AG08395 (cell line): ENCODE measurements at regions not wholly inside any gene's neighbourhood (a gene's known extent, or its start where the extent isn't known, plus 50 kb on each side); places are given as distances from the start of the nearest gene placed in this dataset.

Source experiments
- DNase-seq: peaks from one replicate; pipeline ENCODE4 v3.0.0; 2012; ENCODE audit warnings: mixed read lengths, low spot score

DNA sequence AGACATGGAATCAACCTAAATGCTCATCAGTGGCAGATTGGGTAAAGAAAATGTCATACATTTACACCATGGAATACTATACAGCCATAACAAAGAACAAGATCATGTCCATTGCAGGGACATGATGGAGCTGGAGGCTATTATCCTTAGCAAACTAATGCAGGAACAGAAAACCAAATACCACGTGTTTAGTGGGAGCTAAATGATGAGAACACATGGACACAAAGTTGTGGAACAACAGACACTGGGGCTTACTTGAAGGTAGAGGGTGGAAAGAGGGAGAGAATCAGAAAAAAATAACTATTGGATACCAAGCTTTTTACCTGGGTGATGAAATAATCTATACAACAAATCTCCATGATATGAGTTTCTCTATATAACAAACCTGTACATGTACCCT, 701.3 kb downstream of the TBC1D32 start:
- no peak for DNase-seq

- no peak for DNase-seq
Measured at GRCh38 chr6:120627612-120628011, 706.7 kb downstream of the TBC1D32 start.

DNA sequence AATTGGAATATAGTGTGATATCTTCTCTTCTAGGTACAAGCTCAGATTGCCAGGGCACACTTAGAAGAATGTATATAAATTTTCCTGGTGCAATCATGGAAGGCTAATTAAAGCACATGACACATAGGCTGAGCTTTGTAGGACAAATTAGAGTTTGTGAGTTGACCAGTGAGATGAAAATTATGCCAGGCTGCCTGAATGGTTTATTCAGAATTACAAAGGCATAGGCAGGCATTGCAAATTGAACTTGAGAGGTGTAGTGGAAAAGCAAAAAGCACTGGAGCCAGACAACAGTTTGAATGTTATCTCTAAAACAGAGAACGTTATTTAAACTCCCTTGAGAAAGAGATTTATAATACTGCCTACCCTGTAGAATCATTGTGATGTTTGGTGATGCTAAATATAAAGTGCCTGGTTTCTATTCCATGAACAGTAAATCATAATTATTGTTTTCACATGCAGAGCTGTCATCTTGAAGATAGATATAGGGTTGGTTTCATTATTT, 712.1 kb downstream of the TBC1D32 start:
- no peak for DNase-seq

DNA sequence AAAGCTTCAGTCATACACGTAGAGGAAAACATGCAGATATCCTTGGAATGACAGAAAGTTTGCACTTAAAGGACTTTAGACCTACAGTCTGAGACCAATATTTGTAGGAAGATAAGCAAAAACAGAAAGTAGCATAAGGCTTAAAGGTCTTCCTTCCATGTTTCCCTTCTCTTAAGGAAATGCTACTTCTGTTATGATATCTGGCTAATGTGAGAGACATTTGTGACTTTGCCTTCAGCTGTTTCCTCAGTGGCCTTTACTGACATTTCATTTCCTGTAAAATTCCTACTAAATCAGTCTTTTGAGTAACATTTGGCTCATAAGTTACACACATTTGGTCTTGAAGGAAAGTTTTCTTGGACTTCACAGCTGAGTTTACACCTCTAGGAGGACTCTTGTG, 713.4 kb downstream of the TBC1D32 start:
- DNase-seq, result no peak

DNA sequence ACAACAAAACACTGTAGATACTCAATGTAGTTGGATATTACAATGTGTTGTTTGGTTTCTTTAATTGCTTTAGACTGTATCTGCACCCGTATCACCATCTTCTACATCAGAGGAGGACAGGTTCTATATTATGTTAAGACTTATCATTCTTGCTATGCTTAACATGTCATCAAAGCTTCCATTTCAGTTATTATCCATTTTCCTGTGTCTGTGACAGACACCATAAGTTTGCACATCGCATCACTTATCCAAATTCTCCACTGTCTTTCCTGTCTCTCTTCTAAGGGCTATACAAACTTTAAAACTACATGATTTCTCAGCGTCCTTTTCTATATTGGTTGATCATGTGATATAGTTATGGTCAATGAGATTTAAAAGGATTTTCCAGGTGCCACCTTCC, 719.0 kb downstream of the TBC1D32 start:
- DNase-seq, result no peak

GRCh38 chr6:120614723-120615122, 719.6 kb downstream of the TBC1D32 start:
- DNase-seq, result no peak

- DNase-seq, result peak; percentile 18
Measured at GRCh38 chr6:120608826-120609225, 725.5 kb downstream of the TBC1D32 start.

- no peak for DNase-seq
Measured at GRCh38 chr6:120606743-120607142, 727.5 kb downstream of the TBC1D32 start.

GRCh38 chr6:120604510-120604909, 729.8 kb downstream of the TBC1D32 start:
- no peak for DNase-seq

GRCh38 chr6:120590611-120591010, 743.7 kb downstream of the TBC1D32 start:
- DNase-seq, result no peak

DNA sequence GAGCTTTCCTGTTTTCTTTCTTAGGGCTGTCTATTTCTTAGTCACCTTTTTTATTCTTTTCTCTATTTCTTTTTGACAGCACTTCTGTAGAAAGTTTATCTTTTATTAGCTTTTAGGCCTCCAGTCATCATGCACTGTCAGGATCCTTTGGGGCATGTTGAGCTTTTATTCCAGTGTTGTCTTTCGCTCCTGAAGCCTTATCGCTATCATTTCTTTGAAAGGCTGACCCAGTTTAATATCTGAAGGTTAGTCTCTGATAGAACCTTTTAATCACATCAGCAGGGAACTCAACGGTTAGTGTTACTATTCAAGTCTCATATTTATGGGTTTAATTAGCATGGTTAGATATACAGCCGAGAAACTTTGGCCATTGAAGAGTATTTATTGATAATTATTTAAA, 745.9 kb downstream of the TBC1D32 start:
- no peak for DNase-seq

DNA sequence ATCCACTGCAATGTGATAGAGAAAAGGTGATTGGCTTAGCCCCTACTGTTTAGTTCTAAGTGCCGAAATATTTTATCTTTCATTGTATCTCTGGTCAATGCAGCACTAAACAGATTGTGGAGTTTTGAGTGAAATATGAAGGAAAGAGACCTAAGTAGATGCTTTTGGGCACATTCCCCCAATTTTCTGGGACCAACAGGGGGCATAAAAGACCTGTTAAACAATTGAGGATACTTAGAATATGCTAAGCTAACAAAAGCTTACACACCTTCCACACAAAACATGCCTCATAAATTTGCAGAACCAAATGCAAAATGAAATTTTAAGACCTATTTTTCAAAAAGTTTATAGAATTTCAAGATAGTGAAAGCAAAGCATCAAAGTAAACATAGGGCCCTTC, 746.9 kb downstream of the TBC1D32 start:
- no peak for DNase-seq

DNA sequence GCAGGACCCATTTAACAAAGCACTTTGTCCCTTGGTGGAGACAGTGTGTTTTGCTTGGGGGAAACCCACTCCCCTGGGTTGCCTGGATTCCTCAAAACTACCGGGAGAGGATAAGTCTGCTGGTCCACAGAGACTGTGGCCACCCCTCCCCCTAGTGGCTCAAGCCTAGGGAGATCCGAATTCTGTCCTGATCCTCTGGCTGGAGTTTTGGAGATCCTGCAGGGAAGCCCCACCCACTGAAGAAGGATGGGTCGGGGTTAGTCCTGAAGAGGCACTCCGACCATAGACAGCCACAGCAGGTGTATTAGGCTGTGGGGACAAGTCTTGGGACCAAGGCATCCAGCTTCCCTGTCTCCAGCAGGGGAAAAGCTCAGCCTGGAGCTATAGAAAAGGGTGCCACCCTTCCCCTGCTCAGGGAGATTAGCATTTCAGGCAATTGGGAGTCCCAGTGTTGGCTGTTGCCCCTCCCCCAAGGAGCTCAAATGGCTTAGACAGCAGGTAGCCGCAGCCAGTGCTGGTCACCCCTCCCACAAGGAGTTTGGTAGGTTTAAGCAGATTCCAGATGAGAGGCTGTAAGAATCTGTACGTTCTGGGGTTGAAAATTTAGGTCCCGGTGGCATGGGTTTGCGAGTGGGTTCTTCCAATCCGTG, 750.0 kb downstream of the TBC1D32 start:
- no peak for DNase-seq

DNA sequence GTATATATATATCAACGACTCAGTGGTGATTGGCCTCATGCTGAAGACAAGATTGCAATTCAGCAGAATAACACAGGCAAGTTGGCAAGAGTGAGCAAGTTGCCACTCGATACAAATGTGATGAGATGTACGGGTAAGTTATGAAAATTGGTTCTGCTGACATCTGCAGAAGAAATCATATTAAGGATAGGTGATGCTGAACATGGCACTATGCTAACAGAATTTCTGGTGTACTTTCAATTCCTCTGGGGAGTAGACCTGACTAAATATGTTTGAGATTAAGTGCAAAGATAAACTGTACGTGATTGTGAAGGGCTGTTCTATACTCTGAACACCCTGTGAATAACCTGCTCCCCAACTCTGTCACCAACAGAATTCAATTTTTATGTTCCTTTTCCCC, 758.2 kb downstream of the TBC1D32 start:
- DNase-seq, result no peak

DNA sequence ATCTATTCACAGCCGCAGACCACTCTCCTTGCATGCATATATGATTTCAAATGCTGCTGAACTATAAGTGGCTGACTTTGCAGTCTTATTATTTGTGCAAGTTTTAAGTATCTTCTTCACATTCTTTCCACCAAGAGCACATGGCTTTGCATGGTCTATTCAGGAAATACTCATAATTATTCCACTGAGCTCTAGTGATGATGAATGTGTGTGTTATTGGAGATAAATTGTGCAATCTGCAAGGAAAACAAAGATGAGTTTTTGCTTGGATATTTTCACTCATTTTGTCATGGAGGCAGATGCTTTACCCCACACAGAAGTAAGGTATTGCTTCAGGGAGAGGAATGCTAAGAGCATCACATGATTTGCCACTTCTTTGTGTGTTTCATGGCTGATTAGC, 764.6 kb downstream of the TBC1D32 start:
- no peak for DNase-seq

DNA sequence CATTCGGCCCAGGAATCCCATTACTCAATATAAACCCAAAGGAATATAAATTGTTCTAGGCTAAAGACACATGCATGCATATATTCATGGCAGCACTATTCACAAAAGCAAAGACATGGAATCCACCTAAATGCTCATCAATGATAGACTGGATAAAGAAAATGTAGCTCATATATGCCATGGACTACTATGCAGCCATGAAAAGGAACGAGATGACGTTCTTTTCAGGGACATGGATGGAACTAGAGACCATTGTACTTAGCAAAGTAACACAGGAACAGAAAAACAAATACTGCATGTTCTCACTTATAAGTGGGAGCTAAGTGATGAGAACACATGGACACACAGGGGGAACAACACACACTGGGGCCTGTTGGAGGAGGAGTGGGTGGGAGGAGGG, 769.5 kb downstream of the TBC1D32 start:
- no peak for DNase-seq

- no peak for DNase-seq
Measured at GRCh38 chr6:120558294-120558693, 776.0 kb downstream of the TBC1D32 start.

- no peak for DNase-seq
Measured at GRCh38 chr6:120557554-120557953, 776.7 kb downstream of the TBC1D32 start.

DNA sequence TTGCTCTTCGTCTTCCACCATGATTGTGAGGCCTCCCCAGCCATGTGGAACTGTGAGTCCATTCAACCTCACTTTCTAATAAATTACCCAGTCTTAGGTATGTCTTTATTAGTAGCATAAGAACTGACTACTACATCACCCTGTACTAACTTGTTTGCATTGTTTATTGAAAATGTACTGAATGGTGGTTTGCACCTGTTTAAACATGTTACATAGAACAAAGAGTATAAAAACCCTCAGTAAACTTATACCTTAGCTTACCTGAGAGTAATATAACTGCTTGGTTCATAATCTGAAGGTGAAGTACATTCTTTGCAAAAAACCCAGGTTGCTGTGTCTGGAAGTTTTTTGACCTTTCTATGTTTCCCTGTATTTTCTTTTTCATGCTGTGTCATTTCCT, 777.8 kb downstream of the TBC1D32 start:
- no peak for DNase-seq

GRCh38 chr6:120553353-120553752, 780.9 kb downstream of the TBC1D32 start:
- DNase-seq, result no peak

GRCh38 chr6:120545353-120545752, 788.9 kb downstream of the TBC1D32 start:
- DNase-seq, result no peak

GRCh38 chr6:120534954-120535353, 799.3 kb downstream of the TBC1D32 start:
- DNase-seq, result no peak

GRCh38 chr6:120526576-120526975, 807.7 kb downstream of the TBC1D32 start:
- no peak for DNase-seq

DNA sequence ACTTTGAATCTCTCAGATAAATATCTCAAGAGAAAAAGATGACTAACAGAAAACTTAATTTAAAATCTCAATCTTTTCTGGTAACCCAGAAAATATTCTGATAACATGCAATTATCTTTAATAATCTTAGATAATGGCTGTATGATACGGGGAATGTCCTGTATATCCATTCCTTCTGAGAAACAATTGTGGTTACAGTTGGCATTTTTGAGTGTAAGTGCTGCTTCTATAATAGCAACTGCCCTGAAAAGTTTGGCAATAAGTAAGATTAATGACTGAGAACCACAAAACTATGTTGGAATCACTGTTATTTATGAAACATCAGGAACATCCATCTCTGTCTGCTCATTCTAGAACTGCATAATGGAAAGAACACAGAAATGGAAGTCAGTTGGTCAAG, 819.7 kb downstream of the TBC1D32 start:
- no peak for DNase-seq
